Large intestine (tissue), 3 donors: ENCODE measurements at regions not wholly inside any gene's neighbourhood (a gene's known extent, or its start where the extent isn't known, plus 50 kb on each side); places are given as distances from the start of the nearest gene placed in this dataset.

Source experiments
- DNase-seq, 2 donors: peaks; one replicate each; pipeline versions ENCODE4 v3.0.0 to v3.0.0-alpha.2; 2013
- H3K27ac ChIP-seq: one replicate; pipeline ENCODE4 v1.5.1; 2013; ENCODE audit warnings: low read length
- H3K27me3 ChIP-seq: 2 replicates; pipeline ENCODE4 v1.6.1; 2013; ENCODE audit warnings: low read length; ENCODE audit not compliant: control insufficient read depth, insufficient read depth
- H3K36me3 ChIP-seq: 2 replicates; pipeline ENCODE4 v1.6.1; 2013; ENCODE audit warnings: low read length; ENCODE audit not compliant: control insufficient read depth, insufficient read depth
- H3K4me1 ChIP-seq: one replicate; pipeline ENCODE4 v1.6.1; 2013; ENCODE audit warnings: low read length; ENCODE audit not compliant: control insufficient read depth, insufficient read depth
- H3K4me3 ChIP-seq: one replicate; pipeline ENCODE4 v1.5.1; 2013; ENCODE audit warnings: low read length
- H3K9me3 ChIP-seq: one replicate; pipeline ENCODE4 v1.6.1; 2013; ENCODE audit warnings: mild to moderate bottlenecking, low read depth, low read length, moderate library complexity; ENCODE audit not compliant: control insufficient read depth
- WGBS: methylation state at CpG from one replicate; pipeline ENCODE4 v1.1.5; 2013; ENCODE audit warnings: low lambda C conversion rate; ENCODE audit not compliant: insufficient coverage; 5-methylcytosine and 5-hydroxymethylcytosine counted together

GRCh38 chr4:155122382-155122781, 86.1 kb upstream of the NPY2R start:
- H3K4me3 ChIP-seq, result no peak overlapping the region
- H3K27me3 ChIP-seq, result no peaks in the 10 kb centered on the region
- no peak for DNase-seq
- 57% methylated on average over 1 of the region's 5 CpGs for WGBS
- no peaks in the 10 kb centered on the region for H3K36me3 ChIP-seq
- no peak overlapping the region for H3K27ac ChIP-seq
- H3K4me1 ChIP-seq, result no peaks in the 10 kb centered on the region
- H3K9me3 ChIP-seq, result peaks cover 2% of the 10 kb centered on the region

DNA sequence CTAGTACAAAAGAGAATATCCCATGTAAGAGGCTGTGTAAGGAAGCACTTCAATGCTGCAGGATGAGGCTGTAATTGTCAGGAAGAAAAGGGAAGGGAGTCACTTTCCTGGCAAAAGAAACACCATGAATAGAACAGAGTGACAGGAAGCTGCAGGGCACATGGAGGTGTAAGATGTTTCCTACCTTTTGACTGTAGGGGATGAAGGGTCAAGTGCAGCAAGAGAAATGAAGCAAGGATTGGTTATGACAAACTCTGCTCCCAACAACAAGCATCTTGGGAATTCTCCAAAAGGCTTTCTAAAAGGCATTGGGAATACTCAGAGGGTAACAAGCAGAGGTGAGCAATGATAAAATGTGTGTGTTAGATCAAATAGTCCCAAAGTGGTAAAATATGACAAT, 74.3 kb upstream of the NPY2R start:
- Histone ChIP-seq H3K27ac (no peak overlapping the region), H3K36me3 (no peaks in the 10 kb centered on the region), H3K27me3 (no peaks in the 10 kb centered on the region), H3K4me1 (no peaks in the 10 kb centered on the region), H3K9me3 (no peaks in the 10 kb centered on the region), H3K4me3 (no peak overlapping the region)
- DNase-seq, result no peak

DNA sequence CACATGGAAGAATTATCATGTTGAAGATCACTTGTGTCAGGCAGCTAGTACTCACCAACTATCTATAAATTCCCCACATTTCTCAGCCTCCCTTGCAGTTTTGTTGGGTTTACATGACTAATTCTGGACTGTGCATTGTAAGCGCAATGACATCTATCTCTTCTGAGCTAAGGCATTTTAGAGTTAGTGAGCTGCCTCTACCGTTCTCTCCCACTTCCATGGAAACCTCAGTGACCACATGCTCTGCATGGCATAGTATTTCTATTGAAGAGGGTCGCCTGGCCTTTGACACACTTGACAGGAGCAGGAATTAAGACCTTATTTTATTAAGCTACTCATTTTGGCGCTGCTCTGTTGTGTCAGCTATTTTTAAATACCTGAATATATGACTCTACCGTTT, 67.5 kb upstream of the NPY2R start:
- no peak overlapping the region for H3K27ac ChIP-seq
- whole genome bisulfite sequencing, result 100% methylated on average over 1 of the region's 5 CpGs
- no peaks in the 10 kb centered on the region for H3K36me3 ChIP-seq
- H3K4me1 ChIP-seq, result no peaks in the 10 kb centered on the region
- no peaks in the 10 kb centered on the region for H3K9me3 ChIP-seq
- no peaks in the 10 kb centered on the region for H3K27me3 ChIP-seq
- no peak for DNase-seq
- no peak overlapping the region for H3K4me3 ChIP-seq

DNA sequence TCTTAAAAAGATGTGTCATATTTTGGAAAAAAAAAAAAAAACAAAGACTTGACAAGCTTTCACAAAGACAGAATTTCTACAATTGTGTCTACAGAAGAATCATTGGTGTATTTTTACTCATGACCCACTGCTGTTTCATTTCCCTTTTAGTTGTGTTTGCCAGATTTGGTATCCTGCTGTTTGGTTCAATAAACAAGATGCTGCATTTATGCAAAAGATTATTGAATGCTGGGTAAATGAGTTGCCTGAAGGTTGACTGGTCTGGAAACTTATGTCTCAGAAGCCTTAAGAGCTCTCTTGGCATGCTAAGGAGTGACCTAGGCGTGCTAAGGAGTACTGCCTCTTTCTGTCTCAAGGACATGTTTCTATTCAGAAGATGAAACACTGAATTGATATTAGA, 64.9 kb upstream of the NPY2R start:
- no peak overlapping the region for H3K4me3 ChIP-seq
- H3K27me3 ChIP-seq, result no peaks in the 10 kb centered on the region
- no peak for DNase-seq

More for the DNA sequence above, 64.9 kb upstream of the NPY2R start:
- Histone ChIP-seq H3K36me3 (no peaks in the 10 kb centered on the region), H3K4me1 (no peaks in the 10 kb centered on the region), H3K9me3 (no peaks in the 10 kb centered on the region), H3K27ac (no peak overlapping the region)
- no CpG with 5 or more reads among the region's 1 CpG for WGBS
